ENCODE measurements at regions not wholly inside any gene's neighbourhood (a gene's known extent, or its start where the extent isn't known, plus 50 kb on each side); places are given as distances from the start of the nearest gene placed in this dataset.

DNA sequence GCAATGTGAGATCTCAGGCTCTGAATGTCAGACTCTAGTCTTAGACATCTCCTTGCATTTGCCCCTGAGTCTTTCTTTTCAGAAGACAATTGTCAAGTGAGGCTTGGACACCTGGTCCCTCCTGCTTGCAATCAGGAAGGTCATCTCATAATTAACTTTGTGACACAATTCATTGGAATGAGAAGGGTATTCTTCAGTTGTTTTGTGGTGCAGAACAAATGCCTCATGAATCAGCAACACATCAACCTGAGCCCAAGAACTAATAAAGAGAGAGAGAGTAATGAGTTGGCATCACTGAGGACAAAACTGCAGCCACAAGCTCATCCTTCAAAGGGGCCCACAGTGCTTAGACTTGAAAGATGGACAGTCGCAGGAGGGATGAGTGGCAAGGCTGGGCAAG, 375.8 kb downstream of the INSC start:
- no peak for DNase-seq

DNA sequence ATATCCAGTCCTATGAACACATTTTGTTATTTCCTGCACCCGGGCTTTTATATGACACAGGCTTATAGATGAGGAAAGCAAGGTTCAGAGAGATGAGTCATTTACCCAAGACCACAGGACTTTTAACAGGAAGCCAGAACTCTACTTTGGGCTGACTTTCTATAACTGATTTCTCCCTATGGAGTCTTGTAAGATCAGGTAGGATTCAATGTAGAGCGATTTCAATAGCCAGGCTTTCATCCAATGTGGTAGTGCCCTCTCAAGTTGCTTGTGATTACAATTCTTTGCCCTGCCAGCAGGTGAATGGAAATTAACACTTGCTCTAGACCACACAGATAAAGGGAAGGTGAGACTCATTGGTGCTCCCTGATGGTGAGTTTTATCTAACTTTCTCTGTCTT, 378.3 kb downstream of the INSC start:
- DNase-seq, result no peak

DNA sequence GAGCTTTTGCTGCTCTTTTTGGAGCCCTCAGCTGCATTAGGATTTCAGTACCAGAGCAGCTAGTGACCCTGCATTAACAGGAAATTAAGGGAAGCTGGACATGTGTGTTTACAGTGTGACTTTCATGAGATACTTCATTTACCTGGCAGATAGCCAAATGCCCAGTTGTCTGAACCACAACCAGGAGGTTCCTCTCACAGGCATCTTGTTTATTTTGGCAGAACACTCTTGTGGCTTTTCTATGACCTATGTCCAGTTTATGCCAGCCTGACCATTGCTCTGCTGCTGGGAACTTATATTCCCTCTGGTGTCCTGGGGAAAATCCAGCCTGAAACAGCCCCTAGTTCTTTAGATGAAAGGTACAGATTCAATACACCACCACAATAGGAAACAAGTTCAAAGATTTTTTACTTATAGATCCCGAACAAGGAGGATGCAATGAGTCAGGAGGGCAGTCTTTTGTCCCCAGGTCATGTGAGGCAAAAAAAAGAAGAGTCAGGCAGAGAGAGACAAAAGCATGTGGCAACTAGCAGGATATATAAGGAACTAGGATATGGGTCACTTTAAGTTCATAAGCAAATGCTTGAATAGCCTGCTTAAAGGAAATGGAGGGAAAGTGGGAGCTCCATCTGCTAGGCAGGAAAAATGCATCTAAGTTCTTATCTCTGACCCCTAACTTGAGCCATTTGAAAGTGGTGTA, 379.3 kb downstream of the INSC start:
- DNase-seq, result no peak

DNA sequence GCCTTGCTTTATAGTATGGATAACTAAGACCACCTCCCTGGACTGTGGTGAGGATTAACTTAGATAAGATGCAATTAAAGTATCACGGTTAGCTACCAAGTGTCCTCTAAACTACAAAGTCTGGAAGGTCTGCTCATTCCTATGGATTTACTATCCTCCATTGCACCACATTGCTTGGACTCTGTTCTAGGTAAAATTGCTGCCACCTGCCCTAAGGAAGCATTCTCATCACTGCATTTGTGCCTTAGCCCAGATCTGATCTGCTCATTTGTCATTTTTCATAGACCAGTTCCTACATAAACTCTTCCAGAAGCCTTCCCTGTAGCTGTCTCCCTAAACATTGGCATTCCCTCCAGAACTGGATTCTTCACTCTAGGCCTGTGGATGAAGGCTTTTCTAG, 380.0 kb downstream of the INSC start:
- no peak for DNase-seq

DNA sequence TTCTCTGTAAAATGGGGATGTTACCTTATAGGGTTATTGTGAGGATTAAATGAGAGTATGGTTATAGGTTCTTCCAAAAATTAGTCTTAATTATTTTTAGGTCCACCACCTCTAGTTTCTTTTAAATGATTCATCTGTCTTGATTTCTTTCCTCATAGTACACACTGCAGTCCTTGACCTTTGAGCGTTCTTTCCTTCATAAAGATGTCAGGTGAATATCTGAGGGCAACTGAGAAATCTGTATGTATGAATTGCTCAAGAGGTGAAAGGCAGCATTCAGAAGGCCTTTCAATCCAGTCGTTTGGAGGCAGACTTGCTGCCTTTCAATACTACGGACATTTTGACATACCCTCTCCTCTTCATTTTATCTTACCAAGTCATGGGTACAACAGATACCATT, 380.7 kb downstream of the INSC start:
- no peak for DNase-seq

DNA sequence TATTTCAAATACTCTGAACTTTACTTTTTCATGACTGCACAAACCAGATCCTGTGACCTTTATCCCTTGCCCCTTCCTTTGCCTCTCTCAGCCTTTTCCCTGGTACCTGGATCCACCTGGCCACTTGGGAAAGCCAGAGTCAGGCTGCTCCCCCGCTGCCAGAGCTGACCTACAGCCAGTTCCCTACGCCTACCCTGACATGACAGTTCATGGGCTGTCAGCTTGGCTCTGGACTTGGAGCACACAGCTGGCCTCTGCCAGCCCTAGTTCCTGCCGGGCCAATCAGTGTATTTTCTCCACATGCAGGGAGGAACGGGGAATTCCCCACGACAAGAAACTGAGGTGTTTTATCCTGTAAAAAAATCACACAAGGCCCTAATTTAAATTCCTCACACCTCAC, 382.6 kb downstream of the INSC start:
- no peak for DNase-seq

DNA sequence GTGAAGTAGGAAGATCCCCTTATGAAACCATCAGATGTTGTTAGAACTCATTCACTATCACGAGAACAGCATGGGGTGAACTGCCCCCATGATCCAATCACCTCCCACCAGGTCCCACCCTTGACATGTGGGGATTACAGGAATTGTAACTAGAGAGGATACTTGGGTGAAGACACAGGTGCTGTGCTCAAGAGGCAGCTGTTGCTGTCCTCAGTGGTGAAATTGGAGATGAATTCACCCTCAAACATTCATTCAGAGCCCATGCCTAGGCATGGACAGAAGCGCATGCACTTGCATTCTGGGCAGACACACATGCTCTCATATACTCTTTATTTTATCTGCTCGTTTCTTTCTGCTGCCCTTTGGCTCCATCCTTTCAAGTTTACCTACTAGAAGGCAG, 385.0 kb downstream of the INSC start:
- no peak for DNase-seq

DNA sequence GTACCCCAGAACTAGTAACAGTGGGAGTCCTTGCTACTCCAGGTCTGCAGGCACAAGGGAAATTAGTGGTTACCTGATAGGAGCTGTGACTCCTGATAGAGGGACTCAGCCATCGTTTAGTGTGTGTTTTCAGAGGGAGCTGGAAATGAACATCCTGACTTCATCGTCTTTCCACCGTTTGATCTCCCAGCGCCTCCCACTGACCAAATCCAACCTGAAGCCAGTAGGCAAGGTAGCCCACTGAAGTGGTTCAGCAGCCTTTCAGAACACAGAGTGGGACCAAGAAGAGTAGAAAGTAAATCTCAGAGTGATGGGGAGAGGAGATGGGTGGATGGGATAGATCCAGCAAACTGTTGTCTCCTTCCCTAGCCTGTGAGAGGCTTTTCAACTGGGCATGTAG, 385.9 kb downstream of the INSC start:
- no peak for DNase-seq

DNA sequence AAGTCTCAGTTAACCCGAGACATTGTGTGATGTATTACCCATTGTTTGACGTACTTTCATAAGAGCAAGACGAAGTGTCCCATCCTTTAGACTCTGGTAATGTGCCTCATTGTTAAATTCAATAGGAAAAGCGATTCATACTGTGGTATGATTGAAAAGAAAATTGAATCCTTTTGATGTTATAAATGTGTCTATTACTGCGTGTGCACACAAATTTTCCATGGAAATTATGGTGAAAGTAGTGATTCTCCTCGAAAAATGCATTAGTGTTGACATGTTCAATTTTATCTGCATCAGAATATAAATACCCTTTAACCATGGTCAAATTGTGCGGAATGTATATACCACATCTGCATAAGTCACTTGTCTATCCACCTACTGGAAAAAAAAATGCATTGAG, 386.8 kb downstream of the INSC start:
- no peak for DNase-seq

DNA sequence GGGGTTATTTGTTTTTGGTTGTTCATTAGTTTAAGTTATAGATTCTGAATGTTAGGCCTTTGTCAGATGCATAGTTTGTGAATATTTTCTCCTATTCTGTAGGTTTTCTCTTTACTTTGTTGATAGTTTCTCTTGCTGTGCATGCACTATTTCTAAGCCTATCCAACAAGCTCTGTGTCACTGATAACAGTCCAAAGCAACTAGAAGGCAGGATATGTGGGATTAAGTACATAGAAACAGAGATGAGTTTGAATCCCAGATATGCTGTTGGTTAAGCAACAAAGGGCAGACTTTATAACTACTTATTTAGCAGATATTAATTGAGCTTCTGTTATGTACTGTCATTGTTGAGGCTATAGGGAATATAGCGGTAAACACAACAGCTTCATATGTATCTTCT, 390.4 kb downstream of the INSC start:
- DNase-seq, result no peak

DNA sequence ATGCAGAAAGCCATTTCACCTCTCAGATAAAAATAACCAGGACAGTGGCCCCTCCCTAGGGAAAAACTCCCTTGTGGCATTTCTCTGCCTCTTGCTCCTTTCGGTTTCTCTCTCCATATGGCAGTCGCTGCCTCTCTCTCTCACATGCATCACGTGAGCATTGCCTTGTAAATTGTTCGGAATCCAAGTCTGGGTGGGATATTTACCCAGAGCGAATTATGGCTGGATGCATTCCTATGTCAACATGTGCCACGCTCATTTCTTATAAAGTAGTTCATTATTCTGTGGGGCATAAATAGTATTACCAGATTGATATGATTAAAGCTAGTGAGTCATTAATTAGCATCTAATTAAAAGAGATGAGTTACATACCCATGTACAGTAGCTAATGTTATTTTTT, 392.9 kb downstream of the INSC start:
- no peak for DNase-seq

DNA sequence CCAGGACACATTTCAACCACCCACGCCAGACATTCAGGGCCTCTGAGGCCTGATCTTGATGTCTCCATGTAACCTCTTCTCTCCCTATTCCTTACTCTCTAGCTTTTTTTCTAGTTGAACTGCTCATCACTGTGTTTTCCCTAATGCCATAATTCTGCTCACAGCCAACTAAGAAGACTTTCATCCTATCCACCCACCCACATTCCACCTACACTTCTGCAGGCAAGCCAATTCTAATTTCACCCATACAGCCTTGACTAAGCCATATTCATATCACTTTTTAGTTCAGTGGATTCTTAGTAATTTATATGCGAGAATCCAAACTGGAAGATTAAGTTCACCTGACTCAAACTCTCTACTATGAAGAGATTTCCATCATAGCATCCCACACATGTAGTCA, 394.4 kb downstream of the INSC start:
- DNase-seq, result no peak

DNA sequence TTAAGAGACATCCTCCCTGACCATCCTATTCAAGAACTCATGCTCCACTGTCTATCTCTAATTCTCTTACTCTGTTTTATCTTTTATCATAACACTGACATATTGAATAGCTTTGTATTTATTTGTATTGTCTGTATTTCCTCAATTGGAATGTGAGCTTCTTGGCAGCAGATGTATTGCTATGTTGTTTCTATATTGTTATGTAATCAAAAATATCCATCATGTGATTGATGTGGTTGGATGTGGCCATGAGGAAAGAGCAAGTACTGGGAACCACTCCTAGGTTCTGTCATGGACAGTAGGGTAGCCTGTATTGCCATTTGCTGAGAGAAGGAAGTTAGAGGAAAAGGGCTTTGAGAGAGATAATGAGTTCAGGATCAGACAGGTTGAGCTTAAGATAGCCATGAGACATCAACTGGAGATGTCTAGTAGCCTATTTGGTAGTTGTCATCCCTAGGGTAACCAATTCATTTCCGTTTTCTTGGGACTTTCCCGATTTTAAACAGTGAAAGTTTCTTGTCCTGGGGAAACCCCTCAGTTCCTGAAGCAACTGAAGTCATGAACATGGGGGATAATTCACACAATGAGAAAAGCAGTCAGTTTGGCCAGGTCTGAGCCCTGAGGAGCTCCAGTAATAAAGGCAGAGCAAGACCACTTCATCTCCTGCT, 404.5 kb downstream of the INSC start:
- no peak for DNase-seq

DNA sequence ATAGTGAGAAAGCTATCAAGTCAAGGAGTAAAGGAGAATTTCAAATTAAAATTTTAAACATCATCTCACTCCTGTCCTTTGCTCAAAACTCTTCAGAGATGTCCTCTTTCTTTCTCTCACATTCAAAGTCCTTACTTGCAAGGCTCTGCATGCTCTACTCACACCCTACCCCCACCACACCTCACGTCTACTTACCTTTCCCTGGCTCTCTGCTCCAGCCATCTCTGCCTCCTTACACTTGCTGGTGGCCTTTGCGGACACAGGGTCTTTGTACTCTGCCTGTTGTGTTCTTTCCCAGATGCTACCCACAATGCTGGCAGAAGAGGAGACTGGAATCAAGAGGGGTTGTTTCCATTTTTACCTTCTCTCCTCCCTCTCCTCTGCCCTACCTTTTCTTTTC, 405.2 kb downstream of the INSC start:
- DNase-seq, result no peak

DNA sequence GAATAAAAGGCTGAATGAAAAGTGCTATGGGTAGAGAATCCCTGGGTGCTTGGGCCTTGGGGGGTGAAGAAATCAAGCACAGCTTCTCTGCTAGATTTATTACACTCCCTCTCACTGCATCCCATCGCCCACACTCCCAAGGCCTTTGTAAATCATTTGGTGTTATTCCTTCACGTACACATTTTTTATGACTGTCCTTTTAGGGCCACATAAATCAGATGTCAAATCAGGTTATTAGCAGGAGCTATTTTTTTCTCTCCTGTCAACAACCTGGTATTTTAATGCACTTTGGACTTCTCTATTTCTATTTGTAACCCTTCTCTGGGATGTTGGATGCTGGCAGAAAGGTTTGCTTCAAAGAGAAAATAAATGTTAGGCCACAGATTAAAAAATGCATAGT, 408.8 kb downstream of the INSC start:
- DNase-seq, result no peak

DNA sequence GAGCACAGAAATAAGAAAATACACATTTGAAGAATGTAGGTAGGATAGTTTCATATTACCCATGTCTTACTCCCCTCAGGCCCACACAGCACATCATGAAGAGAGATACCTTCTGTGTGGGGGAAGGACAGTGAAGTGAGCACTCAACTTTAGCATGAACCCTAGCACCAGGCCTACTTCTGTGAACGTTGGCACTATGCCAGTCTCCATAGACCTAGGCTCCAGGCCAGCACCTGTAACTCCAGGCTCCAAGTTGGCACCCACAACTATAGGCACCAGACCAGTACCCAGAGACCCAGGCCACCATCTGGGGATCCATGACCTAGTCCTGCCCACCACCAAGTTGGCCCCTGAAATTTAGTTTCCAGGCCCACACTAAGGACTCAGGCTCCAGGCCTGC, 410.9 kb downstream of the INSC start:
- no peak for DNase-seq

DNA sequence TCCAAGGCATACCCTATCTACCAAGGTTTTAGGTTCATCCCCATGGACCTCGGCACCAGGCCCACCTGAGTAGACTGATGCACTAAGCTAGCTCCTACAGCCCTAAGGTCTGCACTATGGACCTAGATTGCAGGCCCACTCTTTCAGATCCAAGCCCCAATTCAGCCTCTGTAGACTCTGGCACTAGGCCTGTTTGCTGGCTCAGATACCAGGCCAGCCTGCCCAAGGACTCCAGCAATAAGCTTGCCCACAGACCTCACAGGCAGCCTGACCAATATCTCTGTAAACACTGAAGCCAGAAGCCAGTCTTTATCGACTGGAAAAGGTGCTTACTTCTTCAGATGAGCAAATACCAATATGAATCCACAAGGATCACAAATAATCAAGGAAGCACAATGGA, 411.3 kb downstream of the INSC start:
- no peak for DNase-seq

DNA sequence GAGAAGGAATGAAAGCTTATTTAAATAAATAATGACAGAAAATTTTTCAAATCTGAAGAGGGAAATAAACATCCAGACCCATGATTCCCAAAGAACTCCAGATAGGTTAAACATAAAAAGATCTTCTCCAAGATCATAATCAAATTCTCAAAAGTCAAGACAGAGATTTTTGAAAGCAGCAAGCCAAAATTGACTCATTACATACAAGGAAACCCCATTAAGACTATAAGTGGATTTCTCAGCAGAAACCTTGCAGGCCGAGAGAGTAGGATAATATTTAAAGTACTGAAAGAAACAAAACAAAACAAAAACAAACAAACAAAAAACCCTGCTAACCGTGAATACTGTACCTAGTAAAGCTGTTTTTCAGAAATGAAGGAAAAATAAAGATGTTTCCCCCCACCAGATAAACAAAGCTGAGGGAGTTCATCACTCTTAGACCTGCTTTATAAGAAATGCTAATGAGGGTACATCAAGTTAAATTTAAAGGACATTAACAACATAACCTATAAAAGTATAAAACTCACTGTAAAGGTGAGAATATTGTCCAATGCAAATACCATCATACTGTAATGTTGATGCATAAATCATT, 412.2 kb downstream of the INSC start:
- no peak for DNase-seq

DNA sequence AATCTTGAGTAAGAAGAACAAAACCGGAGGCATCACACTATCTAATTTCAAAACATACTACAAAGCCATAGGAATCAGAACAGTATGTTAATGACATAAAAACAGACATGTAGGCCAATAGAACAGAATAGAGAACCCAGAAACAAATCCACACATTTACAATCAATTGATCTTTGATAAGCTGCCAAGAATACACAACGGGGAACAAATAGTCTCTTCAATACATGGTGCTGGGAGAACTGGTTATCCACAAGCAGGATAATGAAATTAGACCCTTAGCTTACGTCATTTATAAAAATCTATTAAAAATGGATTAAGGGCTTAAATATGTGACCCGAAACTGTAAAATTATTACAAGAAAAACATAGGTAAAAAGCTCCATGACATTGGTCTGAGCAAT, 417.7 kb downstream of the INSC start:
- DNase-seq, result no peak

DNA sequence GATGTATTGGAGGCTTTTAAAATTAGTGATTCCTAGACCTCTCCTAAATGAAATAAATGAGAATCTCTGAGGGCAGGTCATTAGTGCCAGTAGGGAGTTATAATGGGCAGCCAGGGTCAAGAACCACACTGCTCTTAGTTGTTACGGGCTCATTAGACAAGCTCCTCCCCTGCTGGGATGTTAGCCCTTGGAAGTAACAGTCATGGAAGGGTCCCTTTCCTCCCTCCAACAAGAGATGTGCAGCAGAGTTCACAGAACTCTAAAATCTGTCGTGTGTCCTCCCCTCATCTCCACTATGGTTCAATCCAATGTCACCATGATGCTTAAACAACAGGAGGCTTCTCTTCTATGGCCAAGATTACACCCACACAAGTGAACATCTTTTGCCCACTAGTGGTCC, 419.5 kb downstream of the INSC start:
- no peak for DNase-seq

DNA sequence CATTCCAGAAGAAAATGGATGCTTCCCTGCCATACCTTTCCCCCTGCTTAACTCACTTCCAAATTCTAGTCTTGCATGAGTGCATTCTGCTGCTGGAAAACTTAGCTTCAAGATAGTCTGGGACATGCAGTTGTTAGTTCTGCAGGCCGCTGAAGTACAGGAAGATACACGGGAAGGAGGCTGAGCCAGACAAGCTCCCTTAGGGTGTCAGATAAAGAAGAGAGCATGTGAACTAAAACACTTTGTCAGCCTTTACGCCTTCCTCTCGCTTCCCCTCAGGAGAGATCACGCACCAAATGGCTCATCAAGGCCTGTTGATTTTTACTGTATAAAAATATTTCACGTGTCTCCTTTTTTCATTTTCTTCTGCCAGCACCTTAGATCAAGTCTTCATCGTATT, 420.7 kb downstream of the INSC start:
- no peak for DNase-seq

DNA sequence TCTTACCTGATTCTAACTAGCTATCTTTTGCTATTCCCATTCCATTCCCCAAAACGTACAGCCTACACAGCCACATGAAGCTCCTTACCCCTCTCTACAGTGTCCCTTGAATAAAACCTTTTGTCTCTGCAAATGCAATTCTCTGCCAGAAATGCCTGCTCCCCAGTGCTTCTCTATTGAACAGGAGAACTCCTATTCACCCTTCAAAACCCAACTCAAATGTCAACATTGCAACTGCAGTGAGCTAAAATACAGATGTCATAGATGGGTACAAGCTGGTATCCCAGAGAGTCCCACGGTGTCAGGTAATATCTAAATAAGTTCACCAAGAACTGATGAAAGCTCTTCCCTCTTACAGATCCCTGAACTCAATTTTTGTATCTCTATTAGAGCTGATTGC, 421.7 kb downstream of the INSC start:
- DNase-seq, result no peak

DNA sequence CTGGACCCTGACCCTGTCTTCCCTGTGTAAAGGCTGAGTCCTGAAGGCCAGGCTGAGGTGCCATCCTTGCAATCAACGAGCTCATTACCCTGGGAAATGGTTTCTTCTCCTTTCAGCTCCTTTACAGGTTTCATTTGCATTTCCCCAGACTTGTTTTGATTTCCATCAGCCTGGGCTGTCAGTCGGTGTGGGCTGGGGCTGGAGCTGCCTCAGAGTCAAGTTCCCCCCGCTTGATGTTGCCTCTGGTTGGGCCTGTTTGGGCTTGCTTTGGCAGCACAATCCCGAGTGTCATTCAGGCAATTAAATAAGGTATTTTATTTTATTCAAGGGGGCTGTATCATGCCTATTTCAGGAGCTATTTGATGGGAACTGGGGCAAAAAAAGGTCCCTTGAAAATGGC, 424.9 kb downstream of the INSC start:
- no peak for DNase-seq

DNA sequence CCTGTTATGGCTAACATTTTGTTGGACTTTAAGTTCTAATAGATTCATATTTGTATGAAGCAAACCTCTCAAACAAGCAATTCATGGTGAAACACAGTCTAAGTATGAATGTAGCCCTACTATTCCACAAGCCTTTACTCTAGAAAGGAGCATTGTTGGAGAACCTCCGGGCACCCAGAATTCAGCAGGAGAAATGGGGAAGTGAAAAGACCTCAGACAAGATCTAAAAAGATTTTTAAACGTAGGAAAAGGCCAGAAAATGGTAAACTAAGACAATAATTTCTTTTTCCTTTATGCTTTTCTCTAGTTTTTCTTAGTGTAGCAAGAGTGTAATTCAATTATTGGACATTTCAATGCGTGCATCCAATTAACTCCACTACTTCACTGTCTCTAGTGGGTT, 426.4 kb downstream of the INSC start:
- no peak for DNase-seq

DNA sequence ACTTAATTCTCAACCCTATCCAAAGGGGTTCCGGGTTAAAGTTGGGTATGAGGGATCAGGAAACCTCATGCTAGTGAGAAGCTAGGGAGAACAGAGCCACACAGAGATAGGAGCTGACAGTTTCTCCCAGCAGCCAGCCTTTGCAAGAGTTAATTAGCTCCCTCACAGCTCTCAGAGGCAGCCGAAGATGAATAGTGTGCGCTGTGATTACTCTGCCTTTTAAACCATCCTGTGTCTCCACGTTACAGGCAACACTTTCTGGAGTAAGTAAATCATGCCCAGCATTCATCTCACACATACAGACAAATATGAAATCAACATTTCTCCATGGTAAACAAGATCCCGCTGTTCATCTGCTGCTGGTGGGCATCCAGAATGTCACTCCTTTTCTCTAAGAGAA, 429.6 kb downstream of the INSC start:
- no peak for DNase-seq

All from CD4-positive, alpha-beta T cell treated with Interleukin-15 for 1 hour (primary cell).